IMR-90 (cell line): ENCODE measurements at regions not wholly inside any gene's neighbourhood (a gene's known extent, or its start where the extent isn't known, plus 50 kb on each side); places are given as distances from the start of the nearest gene placed in this dataset.

Experiments
- ATAC-seq: fragments of 200-7000 bp; cut with Tn5 transposase; 2 replicates; pipeline ENCODE4 v1.9.1; 2020; ENCODE audit warnings: low read depth, mild to moderate bottlenecking, moderate library complexity
- BruUV-seq: library from RNA; stranded (reverse); fragments of 400-500 nt; replicated peaks from 2 replicates; lab custom pipeline; 2021; lab: Mats Ljungman, UMichigan
- CTCF ChIA-PET: fragments of 300-600 bp; formaldehyde crosslinking; extraction: SDS; loops from one replicate; lab custom pipeline; 2021; ENCODE audit warnings: antibody characterized with exemption; lab: Yijun Ruan, JAX
- POLR2A ChIA-PET: fragments of 300-600 bp; sonication (Branson Sonifier 250); formaldehyde crosslinking; loops from one replicate; lab custom pipeline; 2022; ENCODE audit warnings: antibody characterized with exemption; ENCODE audit not compliant: unreplicated experiment; lab: Charles Lee
- DNase-seq: peaks from one replicate; pipeline ENCODE4 v3.0.0; 2013
- H2AFZ ChIP-seq: replicated peaks from 2 replicates; pipeline ENCODE3; 2013; ENCODE audit warnings: low read length, mild to moderate bottlenecking; ENCODE audit not compliant: poor library complexity
- H2AK5ac ChIP-seq: 2 replicates; pipeline ENCODE4 v1.6.1; 2013; ENCODE audit warnings: low read depth, low read length, inconsistent platforms
- H2AK9ac ChIP-seq: replicated peaks from 2 replicates; pipeline ENCODE3; 2013; ENCODE audit warnings: mild to moderate bottlenecking, low read depth, low read length, moderate library complexity; ENCODE audit not compliant: poor library complexity
- H2BK120ac ChIP-seq: 2 replicates; pipeline ENCODE4 v1.6.1; 2013; ENCODE audit warnings: low read depth, low read length, inconsistent platforms
- H2BK15ac ChIP-seq: 3 replicates; pipeline ENCODE4 v1.6.1; 2013; ENCODE audit warnings: low read depth, low read length, inconsistent platforms
- H2BK20ac ChIP-seq: 2 replicates; pipeline ENCODE4 v1.6.1; 2013; ENCODE audit warnings: low read depth, mild to moderate bottlenecking, inconsistent platforms, low read length, moderate library complexity
- H2BK5ac ChIP-seq: 2 replicates; pipeline ENCODE4 v1.6.1; 2013; ENCODE audit warnings: mild to moderate bottlenecking, low read depth, low read length, inconsistent platforms; ENCODE audit not compliant: poor library complexity, severe bottlenecking
- H3K14ac ChIP-seq: replicated peaks from 2 replicates; pipeline ENCODE4 v1.6.1; 2013; ENCODE audit warnings: low read depth, low read length, inconsistent platforms
- H3K18ac ChIP-seq: 2 replicates; pipeline ENCODE4 v1.6.1; 2013; ENCODE audit warnings: low read depth, low read length, control low read depth
- H3K23ac ChIP-seq: 2 replicates; pipeline ENCODE4 v1.6.1; 2013; ENCODE audit warnings: low read depth, low read length, inconsistent platforms
- H3K27ac ChIP-seq: 2 replicates; pipeline ENCODE4 v1.5.1; 2013; ENCODE audit warnings: mild to moderate bottlenecking, control low read depth, low read length; ENCODE audit not compliant: insufficient read depth
- H3K27me3 ChIP-seq: 2 replicates; pipeline ENCODE4 v1.6.1; 2013; ENCODE audit warnings: low read length; ENCODE audit not compliant: control insufficient read depth, insufficient read depth
- H3K36me3 ChIP-seq: 2 replicates; pipeline ENCODE4 v1.6.1; 2013; ENCODE audit warnings: low read length, mixed read lengths; ENCODE audit not compliant: control insufficient read depth, insufficient read depth
- H3K4ac ChIP-seq: 2 replicates; pipeline ENCODE4 v1.6.1; 2013; ENCODE audit warnings: low read depth, low read length, inconsistent platforms
- H3K4me1 ChIP-seq: 2 replicates; pipeline ENCODE4 v1.6.1; 2013; ENCODE audit warnings: low read length, mixed read lengths; ENCODE audit not compliant: control insufficient read depth, insufficient read depth
- H3K4me2 ChIP-seq: 2 replicates; pipeline ENCODE4 v1.6.1; 2013; ENCODE audit warnings: low read depth, mild to moderate bottlenecking, control low read depth, low read length, moderate library complexity
- H3K4me3 ChIP-seq: 2 replicates; pipeline ENCODE4 v1.5.1; 2013; ENCODE audit warnings: low read depth, mild to moderate bottlenecking, control low read depth, low read length, moderate library complexity; ENCODE audit not compliant: insufficient read depth
- H3K56ac ChIP-seq: 2 replicates; pipeline ENCODE4 v1.6.1; 2013; ENCODE audit warnings: low read length, inconsistent platforms; ENCODE audit not compliant: insufficient read depth; ENCODE audit errors: extremely low read depth
- H3K79me1 ChIP-seq, 2 experiments: 2 replicates each; pipeline ENCODE4 v1.6.1; 2013; ENCODE audit warnings: low read length in 2 of 2, inconsistent platforms in 1 of 2, low read depth in 1 of 2
- H3K9ac ChIP-seq: 2 replicates; pipeline ENCODE4 v1.6.1; 2013; ENCODE audit warnings: low read depth, low read length, control low read depth
- H3K9me1 ChIP-seq: 2 replicates; pipeline ENCODE4 v1.6.1; 2013; ENCODE audit warnings: low read length, inconsistent platforms; ENCODE audit not compliant: insufficient read depth
- H3K9me3 ChIP-seq: 2 replicates; pipeline ENCODE4 v1.6.1; 2013; ENCODE audit warnings: low read length; ENCODE audit not compliant: control insufficient read depth, insufficient read depth
- H4K20me1 ChIP-seq: 2 replicates; pipeline ENCODE4 v1.6.1; 2013; ENCODE audit warnings: low read length, inconsistent platforms; ENCODE audit not compliant: insufficient read depth
- H4K5ac ChIP-seq: 2 replicates; pipeline ENCODE4 v1.6.1; 2013; ENCODE audit warnings: mild to moderate bottlenecking, low read depth, low read length, control low read depth
- H4K8ac ChIP-seq, 2 experiments: 2 replicates each; pipeline ENCODE4 v1.6.1; 2013; ENCODE audit warnings: low read depth in 2 of 2, low read length in 2 of 2, control low read depth in 1 of 2, inconsistent platforms in 1 of 2
- H4K91ac ChIP-seq: 2 replicates; pipeline ENCODE4 v1.6.1; 2013; ENCODE audit warnings: low read depth, low read length, inconsistent platforms; ENCODE audit not compliant: insufficient read depth
- BHLHE40 ChIP-seq: fragments of 150-350 bp; IDR thresholded peaks from 2 replicates; pipeline ENCODE4 v1.6.1; 2016; ENCODE audit warnings: mild to moderate bottlenecking, low read depth, low read length
- CEBPB ChIP-seq: IDR thresholded peaks from 2 replicates; pipeline ENCODE4 v1.6.1; 2012; ENCODE audit warnings: low read depth, low read length, improper control_type of control experiment
- CHD1 ChIP-seq: IDR thresholded peaks from 2 replicates; pipeline ENCODE4 v1.6.1; 2012; ENCODE audit warnings: low read depth, low read length, improper control_type of control experiment
- FOS ChIP-seq: fragments of 150-350 bp; IDR thresholded peaks from 2 replicates; pipeline ENCODE4 v1.6.1; 2016; ENCODE audit warnings: low read depth, low read length
- MAFK ChIP-seq: IDR thresholded peaks from 2 replicates; pipeline ENCODE4 v1.6.1; 2012; ENCODE audit warnings: low read depth, low read length, improper control_type of control experiment
- MAZ ChIP-seq: IDR thresholded peaks from 2 replicates; pipeline ENCODE4 v1.6.1; 2012; ENCODE audit warnings: low read depth, mild to moderate bottlenecking, low read length, improper control_type of control experiment, moderate library complexity, borderline replicate concordance
- MXI1 ChIP-seq: IDR thresholded peaks from 2 replicates; pipeline ENCODE4 v1.6.1; 2012; ENCODE audit warnings: low read depth, mild to moderate bottlenecking, low read length, moderate library complexity, borderline replicate concordance
- NFE2L2 ChIP-seq: fragments of 150-350 bp; IDR thresholded peaks from 2 replicates; pipeline ENCODE4 v1.6.1; 2016; ENCODE audit warnings: low read depth, mild to moderate bottlenecking, low read length
- POLR2A ChIP-seq: IDR thresholded peaks from 2 replicates; pipeline ENCODE4 v1.6.1; 2012; ENCODE audit warnings: mild to moderate bottlenecking, low read depth, low read length
- RAD21 ChIP-seq: IDR thresholded peaks from 2 replicates; pipeline ENCODE4 v1.6.1; 2012; ENCODE audit warnings: low read length, improper control_type of control experiment
- RCOR1 ChIP-seq: IDR thresholded peaks from 2 replicates; pipeline ENCODE4 v1.6.1; 2012; ENCODE audit warnings: mild to moderate bottlenecking, low read length, improper control_type of control experiment; ENCODE audit not compliant: insufficient replicate concordance
- RFX5 ChIP-seq: IDR thresholded peaks from 2 replicates; pipeline ENCODE4 v1.8.0; 2012; ENCODE audit warnings: low read depth, mild to moderate bottlenecking, low read length, moderate library complexity
- SMC3 ChIP-seq: fragments of 150-350 bp; IDR thresholded peaks from 2 replicates; pipeline ENCODE4 v1.6.1; 2016; ENCODE audit warnings: low read depth, mild to moderate bottlenecking, antibody characterized with exemption, low read length, moderate library complexity
- WGBS, 2 experiments: methylation state at CpG; one replicate each; pipeline versions ENCODE4 v1.1.5 to v1.1.7; 2013; ENCODE audit warnings: missing lambda C conversion rate in 2 of 2; ENCODE audit not compliant: insufficient read length in 1 of 2; ENCODE audit errors: extremely low coverage in 2 of 2; 5-methylcytosine and 5-hydroxymethylcytosine counted together
- dilution Hi-C: fragments of 300-500 bp; cut with HindIII; formaldehyde crosslinking; loops from one replicate; pipeline ENCODE4 v1.14.3; 2018; ENCODE audit warnings: low sequenced_read_pairs; ENCODE audit not compliant: unreplicated experiment
- in situ Hi-C: fragments of 300-500 bp; cut with MboI; formaldehyde crosslinking; loops from 3 replicates; pipeline ENCODE4 v1.14.3; 2019; ENCODE audit warnings: low sequenced_read_pairs, inconsistent platforms, mixed read lengths
- intact Hi-C: fragments of 100-400 bp; cut with micrococcal nuclease; formaldehyde crosslinking; loops from 2 replicates; pipeline ENCODE4 v1.10.0; 2022
- TF ChIP-seq, protein P1 (sequence below): fragments of 150-350 bp; IDR thresholded peaks from 2 replicates; pipeline ENCODE4 v1.6.1; 2017; ENCODE audit warnings: mild to moderate bottlenecking, antibody characterized with exemption, low read length, low read depth
- TF ChIP-seq, protein P2 (sequence below): fragments of 150-350 bp; IDR thresholded peaks from 2 replicates; pipeline ENCODE4 v1.6.1; 2016; ENCODE audit warnings: low read depth, mild to moderate bottlenecking, low read length, moderate library complexity, borderline replicate concordance
- TF ChIP-seq, protein P3 (sequence below): conservative IDR thresholded peaks from 2 replicates; pipeline ENCODE4 v1.5.1; 2012; ENCODE audit warnings: mild to moderate bottlenecking, low read depth, low read length, improper control_type of control experiment

DNA sequence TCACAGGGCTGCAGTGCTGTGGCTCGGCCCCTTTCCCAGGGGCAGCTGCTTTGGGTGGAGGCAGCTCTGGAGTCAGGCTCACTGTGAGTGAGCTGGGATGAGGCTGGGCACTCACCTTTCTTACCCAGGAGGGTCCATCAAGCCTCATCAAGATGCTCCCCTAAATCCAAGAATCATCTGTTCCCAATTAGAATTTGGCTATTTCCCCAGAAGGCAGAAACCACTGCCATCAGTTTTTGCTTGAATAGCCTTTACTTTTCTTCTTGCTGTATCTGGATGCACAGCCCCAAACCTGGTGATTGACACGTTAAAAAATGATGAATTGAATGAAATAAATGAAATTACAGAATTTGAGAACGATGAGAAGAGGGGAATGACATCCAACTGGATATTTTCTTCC, 74.3 kb upstream of the LYZL1 start:
- no peak overlapping the region for H2BK120ac ChIP-seq
- no peaks in the 10 kb centered on the region for H3K36me3 ChIP-seq
- peaks cover 26% of the 10 kb centered on the region for H3K27me3 ChIP-seq
- H2BK20ac ChIP-seq, result no peak overlapping the region
- in situ Hi-C loops (no loop called here), dilution Hi-C loops (no loop called here), intact Hi-C loops (no loop called here)
- no peaks in the 10 kb centered on the region for H4K20me1 ChIP-seq
- ATAC-seq (no peak), DNase-seq (no peak)
- no peak overlapping the region for H3K4me2 ChIP-seq
- no peak overlapping the region for H3K56ac ChIP-seq
- H3K23ac ChIP-seq, result no peak overlapping the region
- no peaks in the 10 kb centered on the region for H3K9me1 ChIP-seq
- H3K14ac ChIP-seq, result no peak overlapping the region
- H4K91ac ChIP-seq, result no peak overlapping the region
- H3K18ac ChIP-seq, result no peak overlapping the region
- no peak overlapping the region for H3K4me3 ChIP-seq
- H3K9ac ChIP-seq, result no peak overlapping the region
- H3K79me1 ChIP-seq, result no peaks in the 10 kb centered on the region
- H2AFZ ChIP-seq, result no peak overlapping the region
- H4K5ac ChIP-seq, result no peak overlapping the region
- H3K9me3 ChIP-seq, result peaks cover 3% of the 10 kb centered on the region
- H2BK5ac ChIP-seq, result no peak overlapping the region
- no peaks in the 10 kb centered on the region for H3K4me1 ChIP-seq
- H3K4ac ChIP-seq, result no peak overlapping the region
- CTCF ChIA-PET, result no interaction called here
- TF ChIP-seq BHLHE40, result no peak
- TF ChIP-seq, protein P1, sequence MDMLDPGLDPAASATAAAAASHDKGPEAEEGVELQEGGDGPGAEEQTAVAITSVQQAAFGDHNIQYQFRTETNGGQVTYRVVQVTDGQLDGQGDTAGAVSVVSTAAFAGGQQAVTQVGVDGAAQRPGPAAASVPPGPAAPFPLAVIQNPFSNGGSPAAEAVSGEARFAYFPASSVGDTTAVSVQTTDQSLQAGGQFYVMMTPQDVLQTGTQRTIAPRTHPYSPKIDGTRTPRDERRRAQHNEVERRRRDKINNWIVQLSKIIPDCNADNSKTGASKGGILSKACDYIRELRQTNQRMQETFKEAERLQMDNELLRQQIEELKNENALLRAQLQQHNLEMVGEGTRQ, result no peak
- no peak for TF ChIP-seq NFE2L2
- TF ChIP-seq POLR2A, result no peak
- TF ChIP-seq, protein P2, sequence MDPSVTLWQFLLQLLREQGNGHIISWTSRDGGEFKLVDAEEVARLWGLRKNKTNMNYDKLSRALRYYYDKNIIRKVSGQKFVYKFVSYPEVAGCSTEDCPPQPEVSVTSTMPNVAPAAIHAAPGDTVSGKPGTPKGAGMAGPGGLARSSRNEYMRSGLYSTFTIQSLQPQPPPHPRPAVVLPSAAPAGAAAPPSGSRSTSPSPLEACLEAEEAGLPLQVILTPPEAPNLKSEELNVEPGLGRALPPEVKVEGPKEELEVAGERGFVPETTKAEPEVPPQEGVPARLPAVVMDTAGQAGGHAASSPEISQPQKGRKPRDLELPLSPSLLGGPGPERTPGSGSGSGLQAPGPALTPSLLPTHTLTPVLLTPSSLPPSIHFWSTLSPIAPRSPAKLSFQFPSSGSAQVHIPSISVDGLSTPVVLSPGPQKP, result no peak
- no peak for TF ChIP-seq SMC3
- TF ChIP-seq, protein P3, sequence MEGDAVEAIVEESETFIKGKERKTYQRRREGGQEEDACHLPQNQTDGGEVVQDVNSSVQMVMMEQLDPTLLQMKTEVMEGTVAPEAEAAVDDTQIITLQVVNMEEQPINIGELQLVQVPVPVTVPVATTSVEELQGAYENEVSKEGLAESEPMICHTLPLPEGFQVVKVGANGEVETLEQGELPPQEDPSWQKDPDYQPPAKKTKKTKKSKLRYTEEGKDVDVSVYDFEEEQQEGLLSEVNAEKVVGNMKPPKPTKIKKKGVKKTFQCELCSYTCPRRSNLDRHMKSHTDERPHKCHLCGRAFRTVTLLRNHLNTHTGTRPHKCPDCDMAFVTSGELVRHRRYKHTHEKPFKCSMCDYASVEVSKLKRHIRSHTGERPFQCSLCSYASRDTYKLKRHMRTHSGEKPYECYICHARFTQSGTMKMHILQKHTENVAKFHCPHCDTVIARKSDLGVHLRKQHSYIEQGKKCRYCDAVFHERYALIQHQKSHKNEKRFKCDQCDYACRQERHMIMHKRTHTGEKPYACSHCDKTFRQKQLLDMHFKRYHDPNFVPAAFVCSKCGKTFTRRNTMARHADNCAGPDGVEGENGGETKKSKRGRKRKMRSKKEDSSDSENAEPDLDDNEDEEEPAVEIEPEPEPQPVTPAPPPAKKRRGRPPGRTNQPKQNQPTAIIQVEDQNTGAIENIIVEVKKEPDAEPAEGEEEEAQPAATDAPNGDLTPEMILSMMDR, result no peak
- TF ChIP-seq CEBPB, result no peak
- no peak for TF ChIP-seq MAFK
- TF ChIP-seq FOS, result no peak
- no peak for TF ChIP-seq MXI1
- TF ChIP-seq RAD21, result no peak
- no peak for TF ChIP-seq RCOR1
- TF ChIP-seq MAZ, result no peak
- TF ChIP-seq RFX5, result no peak
- no peak for TF ChIP-seq CHD1
- H3K27ac ChIP-seq, result no peak overlapping the region
- H4K8ac ChIP-seq, result no peak overlapping the region
- POLR2A ChIA-PET, result no interaction called here
- no TSS peak for BruUV-seq
- H2BK15ac ChIP-seq, result no peak overlapping the region
- no CpG with 5 or more reads among the region's 3 CpGs for WGBS, 2 experiments
- H2AK5ac ChIP-seq, result no peak overlapping the region
- no peak overlapping the region for H2AK9ac ChIP-seq
